Panc1 (cell line): ENCODE measurements at regions not wholly inside any gene's neighbourhood (a gene's known extent, or its start where the extent isn't known, plus 50 kb on each side); places are given as distances from the start of the nearest gene placed in this dataset.

Experiments
- ATAC-seq: fragments of 200-7000 bp; cut with Tn5 transposase; 2 replicates; pipeline ENCODE4 v1.9.1; 2020; ENCODE audit warnings: mild to moderate bottlenecking, moderate library complexity
- BruUV-seq: library from RNA; stranded (reverse); fragments of 400-500 nt; replicated peaks from 2 replicates; lab custom pipeline; 2021; lab: Mats Ljungman, UMichigan
- CTCF ChIA-PET: fragments of 300-600 bp; sonication (Branson Sonifier 250); formaldehyde crosslinking; loops from one replicate; lab custom pipeline; 2022; ENCODE audit warnings: antibody characterized with exemption; lab: Charles Lee
- POLR2A ChIA-PET: fragments of 300-600 bp; sonication (Branson Sonifier 250); formaldehyde crosslinking; loops from one replicate; lab custom pipeline; 2022; ENCODE audit warnings: antibody characterized with exemption; lab: Charles Lee
- DNase-seq: peaks from one replicate; pipeline ENCODE4 v3.0.0-alpha.2; 2010; ENCODE audit warnings: low read depth, low spot score
- H3K27ac ChIP-seq: 2 replicates; pipeline ENCODE4 v1.5.1; 2011; ENCODE audit warnings: mild to moderate bottlenecking, low read length, inconsistent platforms
- H3K27me3 ChIP-seq: fragments of 200-500 bp; sonication (Bioruptor generic); 2 replicates; pipeline ENCODE4 v1.6.0; 2014; ENCODE audit warnings: low read length, inconsistent platforms; ENCODE audit not compliant: control insufficient read depth, insufficient read depth
- H3K36me3 ChIP-seq: fragments of 200-500 bp; sonication (Bioruptor generic); 2 replicates; pipeline ENCODE4 v1.5.1; 2014; ENCODE audit warnings: inconsistent platforms, mild to moderate bottlenecking, low read length, moderate library complexity; ENCODE audit not compliant: control insufficient read depth, insufficient read depth
- H3K4me1 ChIP-seq: 2 replicates; pipeline ENCODE4 v1.5.1; 2011; ENCODE audit warnings: inconsistent platforms, mild to moderate bottlenecking, low read length, moderate library complexity; ENCODE audit not compliant: control insufficient read depth, insufficient read depth
- H3K4me3 ChIP-seq, 2 experiments: 2 replicates each; pipeline ENCODE4 v1.5.1; 2011 to 2012; ENCODE audit warnings: low read depth in 2 of 2, low read length in 2 of 2, mild to moderate bottlenecking in 2 of 2, inconsistent platforms in 1 of 2, moderate library complexity in 1 of 2
- H3K9me3 ChIP-seq: fragments of 200-500 bp; sonication (Bioruptor generic); 2 replicates; pipeline ENCODE4 v1.5.1; 2014; ENCODE audit warnings: low read depth, mild to moderate bottlenecking, inconsistent platforms, low read length, moderate library complexity; ENCODE audit not compliant: control insufficient read depth, insufficient read depth
- CTCF ChIP-seq: fragments of 450-650 bp; IDR thresholded peaks from 2 replicates; pipeline ENCODE4 v1.5.1; 2017; ENCODE audit warnings: mild to moderate bottlenecking
- POLR2AphosphoS5 ChIP-seq: IDR thresholded peaks from 2 replicates; pipeline ENCODE4 v1.6.1; 2012; ENCODE audit warnings: mild to moderate bottlenecking, low read depth, low read length, moderate library complexity
- REST ChIP-seq, 2 experiments: IDR thresholded peaks; 2 replicates each; pipeline ENCODE4 v1.6.1; 2011 to 2012; ENCODE audit warnings: low read depth in 2 of 2, control low read depth in 1 of 2, low read length in 1 of 2, mild to moderate bottlenecking in 1 of 2, moderate library complexity in 1 of 2; ENCODE audit not compliant: insufficient read depth in 1 of 2
- SIN3A ChIP-seq: IDR thresholded peaks from 2 replicates; pipeline ENCODE4 v1.6.1; 2012; ENCODE audit warnings: low read depth, mild to moderate bottlenecking, low read length, moderate library complexity, borderline replicate concordance; ENCODE audit not compliant: insufficient read depth
- TCF7L2 ChIP-seq: IDR thresholded peaks from 2 replicates; pipeline ENCODE4 v1.6.1; 2011; ENCODE audit warnings: mild to moderate bottlenecking, low read depth, low read length, inconsistent platforms
- in situ Hi-C: cut with HindIII; loops from 2 replicates; pipeline ENCODE4 v1.10.0; 2016; ENCODE audit warnings: low sequenced_read_pairs, low pct_unique_long_range_greater_than_20kb
- intact Hi-C: fragments of 100-400 bp; cut with micrococcal nuclease; formaldehyde crosslinking; loops from one replicate; pipeline ENCODE4 v1.10.0; 2022; ENCODE audit not compliant: unreplicated experiment

GRCh38 chr14:28936601-28937000, 170.0 kb downstream of the FOXG1 start:
- TF ChIP-seq REST (IDR thresholded peaks at IDR 0.05; ENCODE audit: insufficient read depth in 1 of 2, low read depth in 2 of 2, low read length in 1 of 2) = no peak
- TF ChIP-seq TCF7L2 = no peak
- no peak for TF ChIP-seq POLR2AphosphoS5
- TF ChIP-seq CTCF = no peak
- TF ChIP-seq SIN3A = no peak
- H3K4me1 ChIP-seq = no peaks in the 10 kb centered on the region
- no peak for ATAC-seq
- no peak overlapping the region for H3K4me3 ChIP-seq
- in situ Hi-C loops (no loop called here), intact Hi-C loops (no loop called here)
- no peaks in the 10 kb centered on the region for H3K27me3 ChIP-seq
- H3K36me3 ChIP-seq = no peaks in the 10 kb centered on the region
- H3K27ac ChIP-seq = no peak overlapping the region
- ChIA-PET CTCF (no interaction called here), POLR2A (no interaction called here)
- no peak for DNase-seq
- no peaks in the 10 kb centered on the region for H3K9me3 ChIP-seq
- no TSS peak for BruUV-seq

GRCh38 chr14:28941758-28942157, 175.2 kb downstream of the FOXG1 start:
- ChIA-PET CTCF (no interaction called here), POLR2A (no interaction called here)
- no peak for TF ChIP-seq REST (IDR thresholded peaks at IDR 0.05; ENCODE audit: insufficient read depth in 1 of 2, low read depth in 2 of 2, low read length in 1 of 2)
- no peak for TF ChIP-seq SIN3A
- no peak for TF ChIP-seq POLR2AphosphoS5
- no peak for TF ChIP-seq CTCF
- no peak for TF ChIP-seq TCF7L2
- Histone ChIP-seq H3K27me3 (no peaks in the 10 kb centered on the region), H3K27ac (no peak overlapping the region), H3K9me3 (no peaks in the 10 kb centered on the region), H3K36me3 (no peaks in the 10 kb centered on the region), H3K4me3 (no peak overlapping the region), H3K4me1 (no peaks in the 10 kb centered on the region)
- no TSS peak for BruUV-seq
- DNase-seq (no peak), ATAC-seq (no peak)
- in situ Hi-C loops (no loop called here), intact Hi-C loops (no loop called here)
